HCT116 (cell line): ENCODE measurements at regions not wholly inside any gene's neighbourhood (a gene's known extent, or its start where the extent isn't known, plus 50 kb on each side); places are given as distances from the start of the nearest gene placed in this dataset.

Source experiments
- ATAC-seq: fragments of 200-7000 bp; cut with Tn5 transposase; 2 replicates; pipeline ENCODE4 v1.9.1; 2020; ENCODE audit warnings: mild to moderate bottlenecking, moderate library complexity
- BruUV-seq: library from RNA; stranded (reverse); fragments of 400-500 nt; replicated peaks from 2 replicates; lab custom pipeline; 2021; lab: Mats Ljungman, UMichigan
- CTCF ChIA-PET: fragments of 300-600 bp; sonication (Branson Sonifier 250); formaldehyde crosslinking; loops from one replicate; lab custom pipeline; 2021; ENCODE audit warnings: antibody characterized with exemption; lab: Charles Lee
- POLR2A ChIA-PET: fragments of 300-600, 350-600 bp; sonication (Branson Sonifier 250); formaldehyde crosslinking; loops from one replicate; lab custom pipeline; 2021; ENCODE audit warnings: antibody characterized with exemption; lab: Charles Lee
- RAD21 ChIA-PET, 2 experiments: fragments of 300-600 bp; sonication (Branson Sonifier 250); formaldehyde crosslinking; loops; one replicate each; lab custom pipeline; 2023; ENCODE audit warnings: low total read pairs in 2 of 2; ENCODE audit not compliant: uncharacterized antibody in 2 of 2, unreplicated experiment in 2 of 2, low non-redundant PET in 1 of 2; lab: Charles Lee
- DNase-seq: peaks from one replicate; pipeline ENCODE4 v3.0.0-alpha.2; 2010; ENCODE audit warnings: low read depth, low spot score
- H2AFZ ChIP-seq: fragments of 200-600 bp; shearing (Covaris generic), sonication (generic); 2 replicates; pipeline ENCODE4 v1.6.1; 2017; ENCODE audit warnings: low read depth, mixed run types, mixed read lengths, antibody characterized with exemption, low read length; ENCODE audit not compliant: poor library complexity, severe bottlenecking
- H3K27ac ChIP-seq: 2 replicates; pipeline ENCODE4 v1.5.1; 2012; ENCODE audit warnings: low read depth, low read length
- H3K27me3 ChIP-seq: fragments of 200-600 bp; sonication (generic); 2 replicates; pipeline ENCODE4 v1.6.1; 2016; ENCODE audit warnings: mixed run types, low read length, mixed read lengths; ENCODE audit not compliant: insufficient read depth
- H3K36me3 ChIP-seq, 2 experiments: fragments of 200-500 bp in 1 of 2; fragments of 200-600 bp in 1 of 2; sonication (Bioruptor generic) in 1 of 2; sonication (generic) in 1 of 2; 2 replicates each; pipeline versions ENCODE4 v1.5.1 to v1.6.1; 2014 to 2016; ENCODE audit warnings: low read length in 2 of 2, inconsistent platforms in 1 of 2, mixed read lengths in 1 of 2, mixed run types in 1 of 2; ENCODE audit not compliant: insufficient read depth in 2 of 2, control insufficient read depth in 1 of 2
- H3K4me1 ChIP-seq, 2 experiments: fragments of 200-600 bp in 1 of 2; sonication (generic) in 1 of 2; 2 replicates each; pipeline versions ENCODE4 v1.5.1 to v1.6.1; 2012 to 2017; ENCODE audit warnings: low read length in 2 of 2, inconsistent platforms in 1 of 2, mild to moderate bottlenecking in 1 of 2, mixed read lengths in 1 of 2, mixed run types in 1 of 2, moderate library complexity in 1 of 2; ENCODE audit not compliant: insufficient read depth in 2 of 2, control insufficient read depth in 1 of 2
- H3K4me2 ChIP-seq: fragments of 200-600 bp; sonication (generic); 2 replicates; pipeline ENCODE4 v1.6.1; 2017; ENCODE audit warnings: mixed run types, low read length, mixed read lengths
- H3K4me3 ChIP-seq, 2 experiments: fragments of 200-600 bp in 1 of 2; sonication (generic) in 1 of 2; replicated peaks in 1 of 2; 2 replicates each; pipeline ENCODE4 v1.5.1; 2011 to 2016; ENCODE audit warnings: low read length in 2 of 2, control low read depth in 1 of 2, low read depth in 1 of 2, mild to moderate bottlenecking in 1 of 2, mixed read lengths in 1 of 2, mixed run types in 1 of 2
- H3K79me2 ChIP-seq: fragments of 200-600 bp; sonication (generic); 2 replicates; pipeline ENCODE4 v1.6.1; 2017; ENCODE audit warnings: mild to moderate bottlenecking, mixed run types, low read length, moderate library complexity, mixed read lengths; ENCODE audit not compliant: insufficient read depth
- H3K9ac ChIP-seq: fragments of 200-600 bp; sonication (generic); 2 replicates; pipeline ENCODE4 v1.6.1; 2016; ENCODE audit warnings: low read length, mixed read lengths
- H3K9me2 ChIP-seq: fragments of 200-600 bp; sonication (generic), shearing (Covaris generic); 2 replicates; pipeline ENCODE4 v1.6.1; 2017; ENCODE audit warnings: mixed run types, mild to moderate bottlenecking, moderate library complexity; ENCODE audit not compliant: insufficient read depth
- H3K9me3 ChIP-seq, 2 experiments: fragments of 200-500 bp in 1 of 2; fragments of 200-600 bp in 1 of 2; sonication (Bioruptor generic) in 1 of 2; sonication (generic) in 1 of 2; 2 replicates each; pipeline ENCODE4 v1.6.1; 2014 to 2017; ENCODE audit warnings: low read length in 2 of 2, mixed read lengths in 2 of 2, inconsistent platforms in 1 of 2, low read depth in 1 of 2, mild to moderate bottlenecking in 1 of 2, mixed run types in 1 of 2, moderate library complexity in 1 of 2; ENCODE audit not compliant: control insufficient read depth in 1 of 2, insufficient read depth in 1 of 2
- H4K20me1 ChIP-seq: fragments of 200-600 bp; sonication (generic), shearing (Covaris generic); 2 replicates; pipeline ENCODE4 v1.6.1; 2017; ENCODE audit warnings: mixed run types, mild to moderate bottlenecking, moderate library complexity; ENCODE audit not compliant: insufficient read depth
- ATF3 ChIP-seq: IDR thresholded peaks from 2 replicates; pipeline ENCODE4 v1.6.1; 2012
- CBX3 ChIP-seq: IDR thresholded peaks from 2 replicates; pipeline ENCODE4 v1.6.1; 2012; ENCODE audit warnings: low read depth
- CTCF ChIP-seq, 3 experiments: fragments of 200-600 bp in 1 of 3; sonication (generic) in 1 of 3; IDR thresholded peaks in 2 of 3; conservative IDR thresholded peaks in 1 of 3; 2 replicates each; pipeline ENCODE4 v1.5.1; 2012 to 2017; ENCODE audit warnings: low read depth in 2 of 3, low read length in 2 of 3, antibody characterized with exemption in 1 of 3, borderline replicate concordance in 1 of 3, control low read depth in 1 of 3, mild to moderate bottlenecking in 1 of 3, mixed read lengths in 1 of 3, mixed run types in 1 of 3, moderate library complexity in 1 of 3; ENCODE audit not compliant: insufficient read depth in 1 of 3
- EGR1 ChIP-seq: IDR thresholded peaks from 2 replicates; pipeline ENCODE4 v1.6.1; 2012; ENCODE audit warnings: low read depth
- ELF1 ChIP-seq: IDR thresholded peaks from 2 replicates; pipeline ENCODE4 v1.6.1; 2012; ENCODE audit warnings: low read depth, borderline replicate concordance
- EZH2 ChIP-seq: fragments of 200-600 bp; sonication (generic); IDR thresholded peaks from 2 replicates; pipeline ENCODE4 v1.6.1; 2017; ENCODE audit warnings: antibody characterized with exemption, mixed run types
- EZH2phosphoT487 ChIP-seq: fragments of 200-600 bp; IDR thresholded peaks from 2 replicates; pipeline ENCODE4 v1.6.1; 2018; ENCODE audit warnings: antibody characterized with exemption, borderline replicate concordance
- FOSL1 ChIP-seq: IDR thresholded peaks from 2 replicates; pipeline ENCODE4 v1.6.1; 2012; ENCODE audit warnings: low read depth
- POLR2A ChIP-seq: IDR thresholded peaks from 2 replicates; pipeline ENCODE4 v1.7.0; 2011; ENCODE audit warnings: borderline replicate concordance; ENCODE audit not compliant: insufficient read depth, insufficient read length; ENCODE audit errors: extremely low read depth
- POLR2AphosphoS5 ChIP-seq: IDR thresholded peaks from 2 replicates; pipeline ENCODE4 v1.6.1; 2011; ENCODE audit warnings: mild to moderate bottlenecking, low read depth, low read length, moderate library complexity
- REST ChIP-seq: IDR thresholded peaks from 2 replicates; pipeline ENCODE4 v1.6.1; 2012; ENCODE audit warnings: low read depth
- SIN3A ChIP-seq: IDR thresholded peaks from 2 replicates; pipeline ENCODE4 v1.6.1; 2012; ENCODE audit warnings: low read depth
- SP1 ChIP-seq: IDR thresholded peaks from 2 replicates; pipeline ENCODE4 v1.6.1; 2012; ENCODE audit warnings: low read depth
- SRF ChIP-seq: IDR thresholded peaks from 2 replicates; pipeline ENCODE4 v1.6.1; 2012; ENCODE audit warnings: low read depth
- TCF7L2 ChIP-seq: IDR thresholded peaks from 2 replicates; pipeline ENCODE4 v1.7.0; 2011; ENCODE audit warnings: borderline replicate concordance, inconsistent platforms; ENCODE audit not compliant: insufficient read depth, insufficient read length; ENCODE audit errors: extremely low read depth
- YY1 ChIP-seq: IDR thresholded peaks from 2 replicates; pipeline ENCODE4 v1.6.1; 2011; ENCODE audit warnings: low read length, low read depth, moderate library complexity, mild to moderate bottlenecking; ENCODE audit not compliant: insufficient replicate concordance; ENCODE audit errors: extremely low read depth
- ZBTB33 ChIP-seq: IDR thresholded peaks from 2 replicates; pipeline ENCODE4 v1.6.1; 2011; ENCODE audit warnings: mild to moderate bottlenecking, low read length, moderate library complexity; ENCODE audit not compliant: insufficient replicate concordance; ENCODE audit errors: extremely low read depth
- ZFX ChIP-seq: fragments of 450-650 bp; IDR thresholded peaks from 2 replicates; pipeline ENCODE4 v1.6.1; 2017
- ZNF274 ChIP-seq: fragments of 200-500 bp; sonication (Bioruptor generic); IDR thresholded peaks from 2 replicates; pipeline ENCODE4 v1.6.1; 2014; ENCODE audit warnings: mild to moderate bottlenecking, low read depth, low read length, inconsistent platforms
- intact Hi-C: fragments of 100-400 bp; cut with micrococcal nuclease; formaldehyde crosslinking; loops from 2 replicates; pipeline ENCODE4 v1.10.0; 2022

- no peaks in the 10 kb centered on the region for H3K27me3 ChIP-seq
- ChIA-PET CTCF (no interaction called here), POLR2A (no interaction called here), RAD21 (no interaction called here)
- no peaks in the 10 kb centered on the region for H4K20me1 ChIP-seq
- H3K27ac ChIP-seq, result no peak overlapping the region
- intact Hi-C loops, result no loop called here
- DNase-seq (no peak), ATAC-seq (no peak)
- no TSS peak for BruUV-seq
- no peak overlapping the region for H3K4me2 ChIP-seq
- peaks cover 0 to 5% of the 10 kb centered on the region in 2 experiments; a peak in 2 of 4 replicates for H3K9me3 ChIP-seq
- no peaks in the 10 kb centered on the region for H3K79me2 ChIP-seq
- H3K9me2 ChIP-seq, result no peaks in the 10 kb centered on the region
- H3K4me3 ChIP-seq, result no peak overlapping the region
- no peak for TF ChIP-seq ZBTB33
- no peak for TF ChIP-seq ZFX
- TF ChIP-seq SRF, result no peak
- TF ChIP-seq POLR2AphosphoS5, result no peak
- TF ChIP-seq ATF3, result no peak
- TF ChIP-seq REST, result no peak
- no peak for TF ChIP-seq TCF7L2
- TF ChIP-seq POLR2A, result no peak
- no peak for TF ChIP-seq SIN3A
- TF ChIP-seq FOSL1, result no peak
- no peak for TF ChIP-seq ELF1
- TF ChIP-seq CBX3, result no peak
- TF ChIP-seq EGR1, result no peak
- TF ChIP-seq ZNF274, result no peak
- TF ChIP-seq EZH2phosphoT487, result no peak
- no peak for TF ChIP-seq SP1
- no peak for TF ChIP-seq YY1
- no peak for TF ChIP-seq CTCF (IDR thresholded peaks at IDR 0.05 in 2 of 3, conservative IDR thresholded peaks at IDR 0.05 in 1 of 3; ENCODE audit: borderline replicate concordance in 1 of 3, insufficient read depth in 1 of 3, low read depth in 2 of 3, low read length in 2 of 3)
- no peak for TF ChIP-seq EZH2
- H3K9ac ChIP-seq, result no peak overlapping the region
- no peaks in the 10 kb centered on the region for H3K4me1 ChIP-seq
- H3K36me3 ChIP-seq, result no peaks in the 10 kb centered on the region
- no peak overlapping the region for H2AFZ ChIP-seq
Measured at GRCh38 chr16:59369523-59369922, 635.4 kb upstream of the GOT2 start.
